Endothelial cell of umbilical vein (primary cell): ENCODE measurements at regions not wholly inside any gene's neighbourhood (a gene's known extent, or its start where the extent isn't known, plus 50 kb on each side); places are given as distances from the start of the nearest gene placed in this dataset.

Experiments
- EZH2 ChIP-seq: IDR thresholded peaks from 2 replicates; pipeline ENCODE4 v1.6.1; 2012; ENCODE audit warnings: borderline replicate concordance, low read depth, mild to moderate bottlenecking, moderate library complexity, low read length, inconsistent platforms; ENCODE audit not compliant: severe bottlenecking
- POLR2A ChIP-seq: IDR thresholded peaks from 2 replicates; pipeline ENCODE4 v1.6.1; 2012; ENCODE audit warnings: low read depth, mild to moderate bottlenecking, control low read depth, low read length
- POLR2AphosphoS5 ChIP-seq: IDR thresholded peaks from 2 replicates; pipeline ENCODE4 v1.6.1; 2012; ENCODE audit warnings: low read depth, mild to moderate bottlenecking, control low read depth, low read length, moderate library complexity; ENCODE audit not compliant: insufficient read depth
- TF ChIP-seq, protein P1 (sequence below), 2 donors: IDR thresholded peaks; 1 replicate in 1 of 2; 2 replicates in 1 of 2; pipeline ENCODE4 v1.5.1; 2011; ENCODE audit warnings: low read length in 2 of 2, mild to moderate bottlenecking in 2 of 2, moderate library complexity in 2 of 2, control low read depth in 1 of 2, inconsistent platforms in 1 of 2, low read depth in 1 of 2; ENCODE audit not compliant: insufficient read depth in 1 of 2; ENCODE audit errors: extremely low read depth in 1 of 2
- TF ChIP-seq, protein P2 (sequence below): IDR thresholded peaks from 2 replicates; pipeline ENCODE4 v1.6.1; 2011; ENCODE audit not compliant: insufficient read depth, insufficient read length

DNA sequence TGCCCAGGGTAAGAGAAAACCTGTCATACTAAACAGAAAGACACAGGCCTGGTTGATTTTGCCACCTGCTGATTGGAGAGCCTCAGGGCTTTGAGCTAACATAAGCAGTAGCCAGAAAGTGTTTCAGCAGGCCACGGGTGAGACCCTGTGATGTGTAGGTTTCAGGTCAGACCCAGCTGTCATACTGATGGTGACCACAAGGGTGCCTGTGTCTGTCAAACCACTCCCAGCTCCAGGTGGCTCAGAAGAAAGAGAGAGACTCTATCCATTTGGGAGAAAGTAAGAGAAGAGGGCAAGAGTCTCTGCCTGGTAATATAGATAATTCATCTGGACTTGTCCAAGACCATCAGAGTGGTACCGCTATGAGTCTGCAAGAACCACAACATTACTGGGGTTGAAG, 72.8 kb upstream of the NLRP2B start:
- TF ChIP-seq, protein P1, sequence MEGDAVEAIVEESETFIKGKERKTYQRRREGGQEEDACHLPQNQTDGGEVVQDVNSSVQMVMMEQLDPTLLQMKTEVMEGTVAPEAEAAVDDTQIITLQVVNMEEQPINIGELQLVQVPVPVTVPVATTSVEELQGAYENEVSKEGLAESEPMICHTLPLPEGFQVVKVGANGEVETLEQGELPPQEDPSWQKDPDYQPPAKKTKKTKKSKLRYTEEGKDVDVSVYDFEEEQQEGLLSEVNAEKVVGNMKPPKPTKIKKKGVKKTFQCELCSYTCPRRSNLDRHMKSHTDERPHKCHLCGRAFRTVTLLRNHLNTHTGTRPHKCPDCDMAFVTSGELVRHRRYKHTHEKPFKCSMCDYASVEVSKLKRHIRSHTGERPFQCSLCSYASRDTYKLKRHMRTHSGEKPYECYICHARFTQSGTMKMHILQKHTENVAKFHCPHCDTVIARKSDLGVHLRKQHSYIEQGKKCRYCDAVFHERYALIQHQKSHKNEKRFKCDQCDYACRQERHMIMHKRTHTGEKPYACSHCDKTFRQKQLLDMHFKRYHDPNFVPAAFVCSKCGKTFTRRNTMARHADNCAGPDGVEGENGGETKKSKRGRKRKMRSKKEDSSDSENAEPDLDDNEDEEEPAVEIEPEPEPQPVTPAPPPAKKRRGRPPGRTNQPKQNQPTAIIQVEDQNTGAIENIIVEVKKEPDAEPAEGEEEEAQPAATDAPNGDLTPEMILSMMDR (IDR thresholded peaks at IDR 0.05; ENCODE audit: extremely low read depth in 1 of 2, insufficient read depth in 1 of 2, low read depth in 1 of 2, low read length in 2 of 2) = no peak
- TF ChIP-seq, protein P2, sequence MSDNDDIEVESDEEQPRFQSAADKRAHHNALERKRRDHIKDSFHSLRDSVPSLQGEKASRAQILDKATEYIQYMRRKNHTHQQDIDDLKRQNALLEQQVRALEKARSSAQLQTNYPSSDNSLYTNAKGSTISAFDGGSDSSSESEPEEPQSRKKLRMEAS = no peak
- TF ChIP-seq POLR2A (no peak), POLR2AphosphoS5 (no peak), EZH2 (no peak)
